EH (cell line): ENCODE measurements at regions not wholly inside any gene's neighbourhood (a gene's known extent, or its start where the extent isn't known, plus 50 kb on each side); places are given as distances from the start of the nearest gene placed in this dataset.
"Not testable (repeated sequence)": the region's sequence is repeated elsewhere in the genome, so short reads cannot be mapped to it uniquely, and the experiment has no call there.

Experiments used
- DNase-seq: peaks from one replicate; pipeline ENCODE4 v3.0.0-alpha.2; 2015; ENCODE audit warnings: low read depth

GRCh38 chr4:143819029-143819428, 86.3 kb downstream of the GYPE start:
- DNase-seq: no peak

GRCh38 chr4:143817866-143818265, 87.5 kb downstream of the GYPE start:
- not testable (repeated sequence) for DNase-seq

- DNase-seq: not testable (repeated sequence)
Observed at GRCh38 chr4:143815375-143815774, 90.0 kb downstream of the GYPE start.

GRCh38 chr4:143813431-143814154, 91.8 kb downstream of the GYPE start:
- DNase-seq: not testable (repeated sequence)

GRCh38 chr4:143791693-143792092, 91.2 kb upstream of the FREM3 start:
- DNase-seq: not testable (repeated sequence)

- DNase-seq: not testable (repeated sequence)
Observed at GRCh38 chr4:143790425-143790824, 90.0 kb upstream of the FREM3 start.

- DNase-seq: not testable (repeated sequence)
Observed at GRCh38 chr4:143789618-143790017, 89.1 kb upstream of the FREM3 start.

- DNase-seq: no peak
Observed at GRCh38 chr4:143784567-143784966, 84.1 kb upstream of the FREM3 start.

GRCh38 chr4:143782521-143782920, 82.0 kb upstream of the FREM3 start:
- peak; percentile 24 for DNase-seq

- peak; percentile 62 for DNase-seq
Observed at GRCh38 chr4:143773998-143774895, 73.8 kb upstream of the FREM3 start.

- DNase-seq: peak; percentile 31
Observed at GRCh38 chr4:143771269-143771668, 70.8 kb upstream of the FREM3 start.

- peak; percentile 60 for DNase-seq
Observed at GRCh38 chr4:143768007-143768591, 67.6 kb upstream of the FREM3 start.

- no peak for DNase-seq
Observed at GRCh38 chr4:143763587-143763986, 63.1 kb upstream of the FREM3 start.

GRCh38 chr4:143762511-143762910, 62.0 kb upstream of the FREM3 start:
- no peak for DNase-seq
